ENCODE measurements at regions not wholly inside any gene's neighbourhood (a gene's known extent, or its start where the extent isn't known, plus 50 kb on each side); places are given as distances from the start of the nearest gene placed in this dataset.

GRCh38 chr13:97057176-97057575 lies 62.9 kb upstream of the OXGR1 start:
- no peak for DNase-seq (ENCODE audit: low spot score in 2 of 2)
- H3K27me3 ChIP-seq = no peaks in the 10 kb centered on the region
- intact Hi-C loops (cut with DNase I; ENCODE audit: low total_unique reads) = no loop called here
- H3K4me1 ChIP-seq = no peaks in the 10 kb centered on the region
- H3K27ac ChIP-seq = no peak overlapping the region
- TF ChIP-seq POLR2A (IDR thresholded peaks at IDR 0.05) = no peak
- TF ChIP-seq POLR2AphosphoS5 (IDR thresholded peaks at IDR 0.05) = no peak
- TF ChIP-seq CTCF (IDR thresholded peaks at IDR 0.05) = no peak
- peaks cover 5% of the 10 kb centered on the region in 2 donors for H3K9me3 ChIP-seq
- no peak overlapping the region for H3K4me3 ChIP-seq
- no peaks in the 10 kb centered on the region for H3K36me3 ChIP-seq

- H3K27me3 ChIP-seq = no peaks in the 10 kb centered on the region
Observed at GRCh38 chr13:97058391-97058790, 64.1 kb upstream of the OXGR1 start.

GRCh38 chr13:97058926-97059325 lies 64.7 kb upstream of the OXGR1 start:
- H3K27ac ChIP-seq = no peak overlapping the region
- peaks cover 5% of the 10 kb centered on the region in 2 donors for H3K9me3 ChIP-seq
- intact Hi-C loops (cut with DNase I; ENCODE audit: low total_unique reads) = no loop called here
- TF ChIP-seq CTCF (IDR thresholded peaks at IDR 0.05) (no peak), POLR2A (IDR thresholded peaks at IDR 0.05) (no peak), POLR2AphosphoS5 (IDR thresholded peaks at IDR 0.05) (no peak)
- H3K27me3 ChIP-seq = no peaks in the 10 kb centered on the region
- DNase-seq (ENCODE audit: low spot score in 2 of 2) = no peak
- H3K36me3 ChIP-seq = no peaks in the 10 kb centered on the region
- no peaks in the 10 kb centered on the region for H3K4me1 ChIP-seq
- no peak overlapping the region for H3K4me3 ChIP-seq

More at GRCh38 chr13:97058391-97058790, 64.1 kb upstream of the OXGR1 start:
- peak overlapping the region in 1 of 2 donors; percentile 2 for H3K27ac ChIP-seq
- TF ChIP-seq CTCF (IDR thresholded peaks at IDR 0.05) (no peak), POLR2A (IDR thresholded peaks at IDR 0.05) (no peak), POLR2AphosphoS5 (IDR thresholded peaks at IDR 0.05) (no peak)
- peaks cover 5% of the 10 kb centered on the region in 2 donors for H3K9me3 ChIP-seq
- no peaks in the 10 kb centered on the region for H3K36me3 ChIP-seq
- no peak for DNase-seq (ENCODE audit: low spot score in 2 of 2)
- intact Hi-C loops (cut with DNase I; ENCODE audit: low total_unique reads) = no loop called here
- H3K4me1 ChIP-seq = no peaks in the 10 kb centered on the region
- no peak overlapping the region for H3K4me3 ChIP-seq

- Histone ChIP-seq H3K9me3 (no peaks in the 10 kb centered on the region), H3K27ac (no peak overlapping the region), H3K4me3 (no peak overlapping the region), H3K4me1 (no peaks in the 10 kb centered on the region), H3K36me3 (no peaks in the 10 kb centered on the region), H3K27me3 (no peaks in the 10 kb centered on the region)
- intact Hi-C loops (cut with DNase I; ENCODE audit: low total_unique reads) = no loop called here
- TF ChIP-seq POLR2AphosphoS5 (IDR thresholded peaks at IDR 0.05) (no peak), CTCF (IDR thresholded peaks at IDR 0.05) (no peak), POLR2A (IDR thresholded peaks at IDR 0.05) (no peak)
- no peak for DNase-seq (ENCODE audit: low spot score in 2 of 2)
Observed at GRCh38 chr13:97067017-97067895, 73.0 kb upstream of the OXGR1 start.

GRCh38 chr13:97068151-97068550 lies 73.9 kb upstream of the OXGR1 start:
- H3K9me3 ChIP-seq = no peaks in the 10 kb centered on the region
- no peaks in the 10 kb centered on the region for H3K4me1 ChIP-seq
- intact Hi-C loops (cut with DNase I; ENCODE audit: low total_unique reads) = no loop called here
- no peak for DNase-seq (ENCODE audit: low spot score in 2 of 2)
- no peak overlapping the region for H3K4me3 ChIP-seq
- H3K36me3 ChIP-seq = no peaks in the 10 kb centered on the region
- no peak overlapping the region for H3K27ac ChIP-seq
- no peak for TF ChIP-seq CTCF (IDR thresholded peaks at IDR 0.05)
- no peaks in the 10 kb centered on the region for H3K27me3 ChIP-seq
